Small intestine (tissue), 7 donors: ENCODE measurements at regions not wholly inside any gene's neighbourhood (a gene's known extent, or its start where the extent isn't known, plus 50 kb on each side); places are given as distances from the start of the nearest gene placed in this dataset.
"Not testable (repeated sequence)": the region's sequence is repeated elsewhere in the genome, so short reads cannot be mapped to it uniquely, and the experiment has no call there.

Experiments used
- DNase-seq, 2 donors: peaks; one replicate each; pipeline versions ENCODE4 v3.0.0 to v3.0.0-alpha.2; 2013
- FAIRE-seq: peaks from 2 replicates; lab custom pipeline; 2012; peaks lifted over from hg19 to GRCh38; lab: Jason Lieb, UNC
- H3K27ac ChIP-seq, 3 donors: one replicate each; pipeline ENCODE4 v1.5.1; 2013; ENCODE audit warnings: low read length in 2 of 3, mild to moderate bottlenecking in 2 of 3, control low read depth in 1 of 3, inconsistent platforms in 1 of 3, low read depth in 1 of 3, moderate library complexity in 1 of 3
- H3K27me3 ChIP-seq, 3 donors: one replicate each; pipeline ENCODE4 v1.6.1; 2013; ENCODE audit warnings: low read length in 3 of 3, inconsistent platforms in 1 of 3; ENCODE audit not compliant: control insufficient read depth in 3 of 3, insufficient read depth in 3 of 3
- H3K36me3 ChIP-seq, 3 donors: one replicate each; pipeline ENCODE4 v1.6.1; 2013; ENCODE audit warnings: low read length in 3 of 3, inconsistent platforms in 1 of 3, low read depth in 1 of 3, mild to moderate bottlenecking in 1 of 3, moderate library complexity in 1 of 3; ENCODE audit not compliant: control insufficient read depth in 3 of 3, insufficient read depth in 2 of 3
- H3K4me1 ChIP-seq, 3 donors: one replicate each; pipeline ENCODE4 v1.6.1; 2013; ENCODE audit warnings: low read length in 2 of 3, inconsistent platforms in 1 of 3, low read depth in 1 of 3, mild to moderate bottlenecking in 1 of 3, moderate library complexity in 1 of 3; ENCODE audit not compliant: control insufficient read depth in 3 of 3, insufficient read depth in 2 of 3
- H3K4me3 ChIP-seq, 3 donors: one replicate each; pipeline ENCODE4 v1.5.1; 2013; ENCODE audit warnings: low read length in 3 of 3, control low read depth in 1 of 3, inconsistent platforms in 1 of 3, low read depth in 1 of 3, mild to moderate bottlenecking in 1 of 3, moderate library complexity in 1 of 3
- H3K9me3 ChIP-seq, 2 donors: one replicate each; pipeline ENCODE4 v1.6.1; 2013; ENCODE audit warnings: low read depth in 1 of 2, low read length in 1 of 2; ENCODE audit not compliant: control insufficient read depth in 2 of 2, insufficient read depth in 1 of 2
- WGBS, 3 donors: extraction: QIAGEN DNeasy Blood & Tissue Kit; methylation state at CpG; one replicate each; pipeline ENCODE4 v1.1.7; 2013; 5-methylcytosine and 5-hydroxymethylcytosine counted together
- donor health status: healthy with polysubstance abuse.
- donor health status: control.
- donor health status: control.
- donor health status: Bipolar disorder and iron deficiency.
- donor health status: healthy.

GRCh38 chr17:13840254-13840653 lies 229.1 kb upstream of the COX10 start:
- no peaks in the 10 kb centered on the region for H3K27me3 ChIP-seq
- DNase-seq (no peak), FAIRE-seq (no peak)
- H3K9me3 ChIP-seq: no peaks in the 10 kb centered on the region
- H3K27ac ChIP-seq: no peak overlapping the region
- H3K4me1 ChIP-seq: no peaks in the 10 kb centered on the region
- 36 to 47% (median 40%) methylated on average over 1 of the region's 1 CpG for WGBS, 3 donors
- H3K36me3 ChIP-seq: no peaks in the 10 kb centered on the region
- H3K4me3 ChIP-seq: no peak overlapping the region

DNA sequence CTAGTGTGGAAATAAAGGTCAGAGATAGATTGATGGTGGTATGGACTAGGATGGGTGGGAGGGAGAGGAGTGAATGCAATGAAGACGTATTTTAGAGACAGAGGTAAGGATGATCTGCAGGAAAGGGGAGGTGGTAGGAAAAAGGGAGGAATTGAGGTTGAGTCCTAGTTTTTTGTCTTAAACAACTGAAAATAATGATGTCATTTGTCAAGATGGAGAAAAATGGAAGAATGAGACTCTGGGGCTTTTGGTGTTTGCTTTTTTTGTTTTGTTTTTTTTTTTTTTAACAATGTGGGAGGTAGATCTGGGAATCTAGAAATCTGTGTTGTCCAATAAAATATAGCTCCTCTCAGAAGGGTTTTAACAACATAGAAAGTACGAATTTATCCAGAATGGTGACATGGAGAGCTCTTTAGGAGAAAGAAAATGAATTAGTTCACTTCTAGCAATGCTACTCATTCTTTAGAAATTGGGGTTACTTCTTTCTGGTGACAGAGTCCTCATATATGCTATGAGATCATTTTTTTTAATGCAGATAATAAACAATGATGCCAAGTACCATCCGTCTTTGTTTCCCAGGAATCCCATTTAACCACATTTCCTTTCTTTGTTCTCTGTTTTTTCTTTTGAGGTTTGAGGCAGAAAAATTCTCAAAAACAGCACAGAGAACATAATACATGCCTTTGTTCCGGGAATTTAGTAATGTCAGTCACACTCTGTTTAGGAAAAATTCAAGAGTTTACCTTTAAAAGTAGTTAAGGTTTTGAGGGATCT lies 225.3 kb upstream of the COX10 start:
- no peak for FAIRE-seq
- H3K27ac ChIP-seq: no peak overlapping the region
- no peaks in the 10 kb centered on the region for H3K4me1 ChIP-seq
- H3K9me3 ChIP-seq: no peaks in the 10 kb centered on the region
- no peaks in the 10 kb centered on the region for H3K36me3 ChIP-seq
- DNase-seq: no peak
- H3K27me3 ChIP-seq: no peaks in the 10 kb centered on the region
- no peak overlapping the region for H3K4me3 ChIP-seq
- WGBS, 3 donors: 71 to 80% (median 73%) methylated on average over 4 of the region's 4 CpGs

GRCh38 chr17:13851889-13852288 lies 217.4 kb upstream of the COX10 start:
- no peak for FAIRE-seq
- no peak overlapping the region for H3K27ac ChIP-seq
- H3K27me3 ChIP-seq: no peaks in the 10 kb centered on the region
- H3K4me1 ChIP-seq: no peaks in the 10 kb centered on the region
- no peaks in the 10 kb centered on the region for H3K9me3 ChIP-seq
- no peak for DNase-seq
- H3K4me3 ChIP-seq: no peak overlapping the region
- no peaks in the 10 kb centered on the region for H3K36me3 ChIP-seq
- WGBS, 3 donors: 75 to 88% (median 79%) methylated on average over 1 of the region's 1 CpG

GRCh38 chr17:13855730-13856129 lies 213.6 kb upstream of the COX10 start:
- H3K4me1 ChIP-seq, H3K36me3 ChIP-seq, H3K9me3 ChIP-seq, H3K27me3 ChIP-seq, H3K27ac ChIP-seq, FAIRE-seq, DNase-seq, H3K4me3 ChIP-seq: not testable (repeated sequence)
- 67 to 77% (median 76%) methylated on average over 4 of the region's 4 CpGs for WGBS, 3 donors

GRCh38 chr17:13862346-13862745 lies 207.0 kb upstream of the COX10 start:
- Histone ChIP-seq H3K4me3 (no peak overlapping the region), H3K36me3 (no peaks in the 10 kb centered on the region), H3K27me3 (no peaks in the 10 kb centered on the region), H3K9me3 (no peaks in the 10 kb centered on the region), H3K27ac (no peak overlapping the region), H3K4me1 (no peaks in the 10 kb centered on the region)
- FAIRE-seq (no peak), DNase-seq (no peak)
- WGBS, 3 donors: 97 to 100% (median 98%) methylated on average over 3 of the region's 3 CpGs

GRCh38 chr17:13863436-13863835 lies 205.9 kb upstream of the COX10 start:
- Histone ChIP-seq H3K4me3 (no peak overlapping the region), H3K4me1 (no peaks in the 10 kb centered on the region), H3K27me3 (no peaks in the 10 kb centered on the region), H3K36me3 (no peaks in the 10 kb centered on the region), H3K27ac (no peak overlapping the region), H3K9me3 (no peaks in the 10 kb centered on the region)
- 60 to 72% (median 68%) methylated on average over 3 of the region's 3 CpGs for WGBS, 3 donors
- no peak for FAIRE-seq
- no peak for DNase-seq

- no peak overlapping the region for H3K4me3 ChIP-seq
- WGBS, 3 donors: 60 to 72% (median 68%) methylated on average over 3 of the region's 3 CpGs
- H3K4me1 ChIP-seq: no peaks in the 10 kb centered on the region
- DNase-seq: no peak
- H3K36me3 ChIP-seq: no peaks in the 10 kb centered on the region
- H3K9me3 ChIP-seq: no peaks in the 10 kb centered on the region
- FAIRE-seq: no peak
- H3K27ac ChIP-seq: no peak overlapping the region
- H3K27me3 ChIP-seq: no peaks in the 10 kb centered on the region
Measured at GRCh38 chr17:13864521-13864920, 204.8 kb upstream of the COX10 start.

- DNase-seq (no peak), FAIRE-seq (no peak)
- Histone ChIP-seq H3K9me3 (no peaks in the 10 kb centered on the region), H3K36me3 (no peaks in the 10 kb centered on the region), H3K4me1 (no peaks in the 10 kb centered on the region), H3K27me3 (no peaks in the 10 kb centered on the region), H3K4me3 (no peak overlapping the region), H3K27ac (no peak overlapping the region)
- WGBS, 3 donors: 57 to 85% (median 63%) methylated on average over 2 of the region's 2 CpGs
Measured at GRCh38 chr17:13865650-13866049, 203.7 kb upstream of the COX10 start.
